ENCODE measurements at regions not wholly inside any gene's neighbourhood (a gene's known extent, or its start where the extent isn't known, plus 50 kb on each side); places are given as distances from the start of the nearest gene placed in this dataset.

- WGBS, 2 donors: 91% methylated on average over 2 of the region's 2 CpGs
- no peak for DNase-seq
- H3K9me3 ChIP-seq: no peaks in the 10 kb centered on the region
- no peaks in the 10 kb centered on the region for H3K27me3 ChIP-seq
- no peaks in the 10 kb centered on the region for H3K36me3 ChIP-seq
- TF ChIP-seq POLR2AphosphoS5 (IDR thresholded peaks at IDR 0.05): no peak
- TF ChIP-seq, protein P1, sequence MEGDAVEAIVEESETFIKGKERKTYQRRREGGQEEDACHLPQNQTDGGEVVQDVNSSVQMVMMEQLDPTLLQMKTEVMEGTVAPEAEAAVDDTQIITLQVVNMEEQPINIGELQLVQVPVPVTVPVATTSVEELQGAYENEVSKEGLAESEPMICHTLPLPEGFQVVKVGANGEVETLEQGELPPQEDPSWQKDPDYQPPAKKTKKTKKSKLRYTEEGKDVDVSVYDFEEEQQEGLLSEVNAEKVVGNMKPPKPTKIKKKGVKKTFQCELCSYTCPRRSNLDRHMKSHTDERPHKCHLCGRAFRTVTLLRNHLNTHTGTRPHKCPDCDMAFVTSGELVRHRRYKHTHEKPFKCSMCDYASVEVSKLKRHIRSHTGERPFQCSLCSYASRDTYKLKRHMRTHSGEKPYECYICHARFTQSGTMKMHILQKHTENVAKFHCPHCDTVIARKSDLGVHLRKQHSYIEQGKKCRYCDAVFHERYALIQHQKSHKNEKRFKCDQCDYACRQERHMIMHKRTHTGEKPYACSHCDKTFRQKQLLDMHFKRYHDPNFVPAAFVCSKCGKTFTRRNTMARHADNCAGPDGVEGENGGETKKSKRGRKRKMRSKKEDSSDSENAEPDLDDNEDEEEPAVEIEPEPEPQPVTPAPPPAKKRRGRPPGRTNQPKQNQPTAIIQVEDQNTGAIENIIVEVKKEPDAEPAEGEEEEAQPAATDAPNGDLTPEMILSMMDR (IDR thresholded peaks at IDR 0.05): no peak
- TF ChIP-seq EP300 (IDR thresholded peaks at IDR 0.05): no peak
- no peak for TF ChIP-seq POLR2A (IDR thresholded peaks at IDR 0.05)
- no peak overlapping the region for H3K4me3 ChIP-seq
- H3K4me1 ChIP-seq: peaks cover 8 to 17% (median 15%) of the 10 kb centered on the region in 4 donors
- ATAC-seq (ENCODE audit: low FRiP score in 2 of 2): no peak
- peak overlapping the region in 1 of 4 donors; percentile 22 for H3K27ac ChIP-seq
These were observed 452.1 kb upstream of the THBS1 start for GRCh38 chr15:39128746-39129145.

DNA sequence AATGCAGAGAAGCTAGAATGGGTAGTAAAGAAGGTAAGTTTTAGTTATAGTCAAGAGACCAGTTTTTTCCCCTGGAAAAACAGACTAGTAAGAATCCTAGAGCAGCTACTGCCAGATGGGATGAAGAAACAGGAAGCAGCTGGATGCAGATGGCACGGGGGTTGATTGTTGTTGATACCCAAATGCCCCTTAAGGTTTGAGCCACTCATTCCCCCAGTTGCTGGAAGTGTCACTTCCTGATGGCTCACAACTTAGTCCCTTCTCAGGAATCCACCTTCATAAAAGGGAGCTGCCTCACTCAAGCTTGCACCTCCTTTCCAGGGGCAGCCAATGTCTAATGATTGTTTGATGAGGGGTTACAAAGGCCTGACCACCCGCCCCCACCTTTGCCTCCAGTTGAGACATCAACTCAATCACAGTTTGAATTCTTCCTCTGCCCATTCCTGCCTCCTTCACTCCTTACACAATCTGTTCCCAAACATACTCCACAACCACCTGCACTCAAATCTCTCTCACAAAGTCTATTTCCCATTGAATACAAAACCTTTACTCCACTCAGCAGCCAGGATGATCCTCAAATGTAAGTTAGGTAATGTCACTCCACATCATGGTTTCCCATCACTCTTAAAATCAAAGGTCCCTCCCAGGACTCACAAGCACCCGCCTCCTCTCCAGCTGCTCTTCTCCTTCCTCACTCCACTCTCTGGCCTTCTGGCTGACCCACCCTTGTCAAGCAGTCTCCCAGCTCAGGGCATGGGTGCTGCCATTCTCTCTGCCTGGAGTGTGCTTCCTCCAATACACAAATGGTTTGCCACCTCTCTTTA, 450.1 kb upstream of the THBS1 start:
- WGBS, 2 donors: 67 to 75% methylated on average over 3 of the region's 3 CpGs
- ATAC-seq (ENCODE audit: low FRiP score in 2 of 2) (no peak), DNase-seq (no peak)
- TF ChIP-seq, protein P1 (IDR thresholded peaks at IDR 0.05): no peak
- no peak for TF ChIP-seq POLR2AphosphoS5 (IDR thresholded peaks at IDR 0.05)
- no peak for TF ChIP-seq POLR2A (IDR thresholded peaks at IDR 0.05)
- TF ChIP-seq EP300 (IDR thresholded peaks at IDR 0.05): no peak
- Histone ChIP-seq H3K9me3 (no peaks in the 10 kb centered on the region), H3K4me1 (peaks cover 8 to 17% (median 15%) of the 10 kb centered on the region in 4 donors), H3K27me3 (no peaks in the 10 kb centered on the region), H3K4me3 (no peak overlapping the region), H3K27ac (no peak overlapping the region), H3K36me3 (no peaks in the 10 kb centered on the region)

- 74 to 76% methylated on average over 4 of the region's 4 CpGs for WGBS, 2 donors
- Histone ChIP-seq H3K27me3 (no peaks in the 10 kb centered on the region), H3K36me3 (no peaks in the 10 kb centered on the region), H3K4me3 (no peak overlapping the region), H3K4me1 (peaks cover 8 to 17% (median 15%) of the 10 kb centered on the region in 4 donors), H3K9me3 (no peaks in the 10 kb centered on the region), H3K27ac (no peak overlapping the region)
- no peak for ATAC-seq (ENCODE audit: low FRiP score in 2 of 2)
- TF ChIP-seq, protein P1 (IDR thresholded peaks at IDR 0.05): no peak
- no peak for TF ChIP-seq POLR2AphosphoS5 (IDR thresholded peaks at IDR 0.05)
- TF ChIP-seq EP300 (IDR thresholded peaks at IDR 0.05): no peak
- no peak for TF ChIP-seq POLR2A (IDR thresholded peaks at IDR 0.05)
- DNase-seq: no peak
These were observed 449.3 kb upstream of the THBS1 start for GRCh38 chr15:39131609-39132008.

DNA sequence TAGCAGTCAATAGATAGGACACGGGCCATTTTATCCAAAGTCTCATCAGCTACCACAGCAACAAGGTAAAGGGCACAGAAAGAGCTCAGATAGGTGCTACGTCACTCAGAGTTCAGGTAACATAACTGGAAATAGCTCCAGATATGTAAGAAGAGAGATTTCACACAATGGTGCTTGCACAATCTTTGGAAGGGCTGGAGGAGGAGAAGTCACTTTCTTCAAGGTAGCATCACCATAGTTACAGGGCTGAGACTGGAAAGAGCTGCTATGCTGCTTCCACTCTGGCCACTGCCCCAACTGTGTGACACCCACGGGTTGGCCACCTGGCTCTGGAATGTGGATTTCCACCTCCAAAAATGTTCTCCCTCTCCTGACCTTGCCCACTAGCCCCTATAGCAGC, 448.8 kb upstream of the THBS1 start:
- DNase-seq: no peak
- no peak for ATAC-seq (ENCODE audit: low FRiP score in 2 of 2)
- Histone ChIP-seq H3K27me3 (no peaks in the 10 kb centered on the region), H3K4me3 (no peak overlapping the region), H3K36me3 (no peaks in the 10 kb centered on the region), H3K9me3 (no peaks in the 10 kb centered on the region), H3K4me1 (peaks cover 8 to 16% (median 14%) of the 10 kb centered on the region in 4 donors), H3K27ac (no peak overlapping the region)
- TF ChIP-seq POLR2A (IDR thresholded peaks at IDR 0.05) (no peak), EP300 (IDR thresholded peaks at IDR 0.05) (no peak), POLR2AphosphoS5 (IDR thresholded peaks at IDR 0.05) (no peak)
- TF ChIP-seq, protein P1 (IDR thresholded peaks at IDR 0.05): no peak
- WGBS, 2 donors: 69 to 74% methylated on average over 3 of the region's 3 CpGs
